RWPE1 (cell line): ENCODE measurements at regions not wholly inside any gene's neighbourhood (a gene's known extent, or its start where the extent isn't known, plus 50 kb on each side); places are given as distances from the start of the nearest gene placed in this dataset.

Source experiments
- CTCF ChIA-PET: fragments of 350-600 bp; sonication (Branson Sonifier 250); formaldehyde crosslinking; extraction: SDS; loops from one replicate; lab custom pipeline; 2021; lab: Yijun Ruan, JAX
- POLR2A ChIA-PET: fragments of 400-600 bp; formaldehyde crosslinking; extraction: SDS; loops from one replicate; lab custom pipeline; 2020; ENCODE audit warnings: antibody characterized with exemption; ENCODE audit not compliant: low non-redundant PET; lab: Yijun Ruan, JAX
- DNase-seq: peaks from one replicate; pipeline ENCODE4 v3.0.0; 2012; ENCODE audit warnings: low spot score
- H3K27ac ChIP-seq: fragments of 450-650 bp; 2 replicates; pipeline ENCODE4 v1.5.1; 2017
- CTCF ChIP-seq: fragments of 450-650 bp; conservative IDR thresholded peaks from 2 replicates; pipeline ENCODE4 v1.5.1; 2017; ENCODE audit warnings: low read depth, mild to moderate bottlenecking

- POLR2A ChIA-PET, result no interaction called here
- TF ChIP-seq CTCF, result no peak
- CTCF ChIA-PET, result interaction anchor here (0.7 kb wide), 1 partner anchor 370 kb away, joined by 8 read pairs; no protein-coding TSS in a partner anchor
- no peak overlapping the region for H3K27ac ChIP-seq
- DNase-seq, result no peak
Measured at GRCh38 chr20:20890751-20891150, 178.3 kb upstream of the RALGAPA2 start.

- TF ChIP-seq CTCF, result no peak
- DNase-seq, result no peak
- ChIA-PET CTCF (no interaction called here), POLR2A (no interaction called here)
- H3K27ac ChIP-seq, result no peak overlapping the region
Measured at GRCh38 chr20:20888936-20889335, 176.5 kb upstream of the RALGAPA2 start.

GRCh38 chr20:20888266-20888656 lies 175.8 kb upstream of the RALGAPA2 start:
- POLR2A ChIA-PET, result no interaction called here
- CTCF ChIA-PET, result no interaction called here
- no peak for DNase-seq
- no peak overlapping the region for H3K27ac ChIP-seq
- no peak for TF ChIP-seq CTCF

GRCh38 chr20:20887593-20888265 lies 175.3 kb upstream of the RALGAPA2 start:
- TF ChIP-seq CTCF, result no peak
- POLR2A ChIA-PET, result no interaction called here
- no peak overlapping the region for H3K27ac ChIP-seq
- CTCF ChIA-PET, result interaction anchor here (1.0 kb wide), 1 partner anchor 28 kb away, joined by 3 read pairs; no protein-coding TSS in a partner anchor
- DNase-seq, result no peak

GRCh38 chr20:20881808-20882207 lies 169.4 kb upstream of the RALGAPA2 start:
- DNase-seq, result no peak
- ChIA-PET POLR2A (no interaction called here), CTCF (no interaction called here)
- H3K27ac ChIP-seq, result no peak overlapping the region
- TF ChIP-seq CTCF, result no peak

GRCh38 chr20:20877079-20877478 lies 164.6 kb upstream of the RALGAPA2 start:
- no peak overlapping the region for H3K27ac ChIP-seq
- CTCF ChIA-PET, result interaction anchor here (0.5 kb wide), 1 partner anchor 543 kb away, joined by 3 read pairs; no protein-coding TSS in a partner anchor
- DNase-seq, result no peak
- TF ChIP-seq CTCF, result no peak
- POLR2A ChIA-PET, result no interaction called here
